SK-N-SH (cell line): ENCODE measurements at regions not wholly inside any gene's neighbourhood (a gene's known extent, or its start where the extent isn't known, plus 50 kb on each side); places are given as distances from the start of the nearest gene placed in this dataset.

Source experiments
- CTCF ChIA-PET: fragments of 300-600, 350-600 bp; formaldehyde crosslinking; extraction: SDS; loops from one replicate; lab custom pipeline; 2021; lab: Yijun Ruan, JAX
- POLR2A ChIA-PET: fragments of 350-600 bp; sonication (Branson Sonifier 250); formaldehyde crosslinking; extraction: SDS; loops from one replicate; lab custom pipeline; 2020; ENCODE audit warnings: antibody characterized with exemption, inconsistent platforms; lab: Yijun Ruan, JAX
- DNase-seq: peaks from one replicate; pipeline ENCODE4 v3.0.0; 2012
- H2AFZ ChIP-seq: fragments of 200-600 bp; sonication (generic); 2 replicates; pipeline ENCODE4 v1.8.1; 2016; ENCODE audit warnings: antibody characterized with exemption, mild to moderate bottlenecking, low read depth
- H3F3A ChIP-seq: fragments of 200-600 bp; sonication (generic); replicated peaks from 2 replicates; pipeline ENCODE3; 2016; ENCODE audit warnings: antibody characterized with exemption, mild to moderate bottlenecking; ENCODE audit not compliant: insufficient read depth
- H3K27ac ChIP-seq, 2 experiments: fragments of 200-500 bp in 1 of 2; fragments of 200-600 bp in 1 of 2; sonication (Bioruptor generic) in 1 of 2; sonication (generic), shearing (Covaris generic) in 1 of 2; 2 replicates each; pipeline versions ENCODE4 v1.5.1 to v1.6.1; 2014 to 2016; ENCODE audit warnings: low read depth in 2 of 2, inconsistent platforms in 1 of 2, low read length in 1 of 2, mild to moderate bottlenecking in 1 of 2, mixed read lengths in 1 of 2
- H3K27me3 ChIP-seq: fragments of 200-600 bp; sonication (generic), shearing (Covaris generic); 2 replicates; pipeline ENCODE4 v1.6.1; 2016; ENCODE audit warnings: mixed run types; ENCODE audit not compliant: insufficient read depth
- H3K36me3 ChIP-seq, 2 experiments: fragments of 200-500 bp in 1 of 2; fragments of 200-600 bp in 1 of 2; sonication (Bioruptor generic) in 1 of 2; sonication (generic) in 1 of 2; replicated peaks in 1 of 2; 2 replicates each; pipeline versions ENCODE3 to v1.5.1; 2014 to 2016; ENCODE audit warnings: low read length in 1 of 2, mild to moderate bottlenecking in 1 of 2; ENCODE audit not compliant: insufficient read depth in 2 of 2, control insufficient read depth in 1 of 2
- H3K4me1 ChIP-seq, 2 experiments: fragments of 200-500 bp in 1 of 2; fragments of 200-600 bp in 1 of 2; sonication (Bioruptor generic) in 1 of 2; sonication (generic), shearing (Covaris generic) in 1 of 2; 2 replicates each; pipeline versions ENCODE4 v1.5.1 to v1.6.1; 2014 to 2016; ENCODE audit warnings: low read depth in 1 of 2, low read length in 1 of 2, mixed run types in 1 of 2; ENCODE audit not compliant: insufficient read depth in 2 of 2, control insufficient read depth in 1 of 2
- H3K4me2 ChIP-seq: fragments of 200-600 bp; sonication (generic), shearing (Covaris generic); 2 replicates; pipeline ENCODE4 v1.6.1; 2017; ENCODE audit warnings: mixed run types
- H3K4me3 ChIP-seq, 2 experiments: fragments of 200-500 bp in 1 of 2; fragments of 200-600 bp in 1 of 2; sonication (Bioruptor generic) in 1 of 2; sonication (generic), shearing (Covaris generic) in 1 of 2; 2 replicates each; pipeline versions ENCODE4 v1.5.1 to v1.8.1; 2014 to 2016; ENCODE audit warnings: low read depth in 2 of 2, inconsistent platforms in 1 of 2, low read length in 1 of 2, mild to moderate bottlenecking in 1 of 2, mixed read lengths in 1 of 2, moderate library complexity in 1 of 2
- H3K79me2 ChIP-seq: fragments of 200-600 bp; sonication (generic); 2 replicates; pipeline ENCODE4 v1.8.1; 2017; ENCODE audit warnings: mild to moderate bottlenecking; ENCODE audit not compliant: insufficient read depth
- H3K9ac ChIP-seq: fragments of 200-600 bp; sonication (generic); 2 replicates; pipeline ENCODE4 v1.6.1; 2017; ENCODE audit warnings: mixed run types
- H3K9me2 ChIP-seq: fragments of 200-600 bp; sonication (generic); 2 replicates; pipeline ENCODE4 v1.6.1; 2017; ENCODE audit warnings: mixed run types
- H3K9me3 ChIP-seq: fragments of 200-600 bp; sonication (generic); 2 replicates; pipeline ENCODE4 v1.6.1; 2017; ENCODE audit warnings: mixed run types, mild to moderate bottlenecking, moderate library complexity
- H4K20me1 ChIP-seq: fragments of 200-600 bp; sonication (generic); 2 replicates; pipeline ENCODE4 v1.6.1; 2017; ENCODE audit warnings: mild to moderate bottlenecking, mixed run types; ENCODE audit not compliant: insufficient read depth
- CHD2 ChIP-seq: fragments of 150-350 bp; IDR thresholded peaks from 2 replicates; pipeline ENCODE4 v1.6.1; 2018; ENCODE audit warnings: low read length; ENCODE audit not compliant: partially characterized antibody
- ELF1 ChIP-seq: IDR thresholded peaks from 2 replicates; pipeline ENCODE4 v1.4.0; 2012
- EZH2phosphoT487 ChIP-seq: fragments of 200-600 bp; sonication (generic); IDR thresholded peaks from 2 replicates; pipeline ENCODE4 v1.6.1; 2017; ENCODE audit warnings: low read depth, mixed run types, mild to moderate bottlenecking, antibody characterized with exemption, moderate library complexity, borderline replicate concordance
- FOXM1 ChIP-seq: IDR thresholded peaks from 2 replicates; pipeline ENCODE4 v1.4.0; 2012; ENCODE audit warnings: low read depth, mild to moderate bottlenecking
- NRF1 ChIP-seq: IDR thresholded peaks from 2 replicates; pipeline ENCODE4 v1.6.1; 2012; ENCODE audit warnings: low read depth, mild to moderate bottlenecking, low read length
- POLR2AphosphoS5 ChIP-seq: IDR thresholded peaks from 2 replicates; pipeline ENCODE4 v1.6.1; 2012; ENCODE audit warnings: low read depth, low read length
- RAD21 ChIP-seq: IDR thresholded peaks from 2 replicates; pipeline ENCODE4 v1.6.1; 2012; ENCODE audit warnings: mild to moderate bottlenecking, low read length
- RFX5 ChIP-seq: IDR thresholded peaks from 2 replicates; pipeline ENCODE4 v1.6.1; 2012; ENCODE audit warnings: mild to moderate bottlenecking, improper control_type of control experiment, low read length
- RXRA ChIP-seq: IDR thresholded peaks from 2 replicates; pipeline ENCODE4 v1.4.0; 2012; ENCODE audit warnings: low read depth, mild to moderate bottlenecking, borderline replicate concordance
- SMC3 ChIP-seq: IDR thresholded peaks from 2 replicates; pipeline ENCODE4 v1.6.1; 2012; ENCODE audit warnings: low read depth, low read length, improper control_type of control experiment
- TAF1 ChIP-seq: IDR thresholded peaks from 2 replicates; pipeline ENCODE4 v1.6.1; 2012; ENCODE audit warnings: low read depth, mild to moderate bottlenecking, low read length, moderate library complexity, borderline replicate concordance
- WGBS: methylation state at CpG from one replicate; pipeline ENCODE4 v1.1.6; 2017; ENCODE audit warnings: low lambda C conversion rate; 5-methylcytosine and 5-hydroxymethylcytosine counted together
- TF ChIP-seq, protein P1 (sequence below): IDR thresholded peaks from 2 replicates; pipeline ENCODE4 v1.4.0; 2012; ENCODE audit warnings: low read depth, borderline replicate concordance
- TF ChIP-seq, protein P2 (sequence below): IDR thresholded peaks from 2 replicates; pipeline ENCODE4; 2012
- TF ChIP-seq, protein P3 (sequence below): fragments of 150-350 bp; IDR thresholded peaks from 2 replicates; pipeline ENCODE4 v1.6.1; 2016; ENCODE audit warnings: mild to moderate bottlenecking, low read depth, low read length

DNA sequence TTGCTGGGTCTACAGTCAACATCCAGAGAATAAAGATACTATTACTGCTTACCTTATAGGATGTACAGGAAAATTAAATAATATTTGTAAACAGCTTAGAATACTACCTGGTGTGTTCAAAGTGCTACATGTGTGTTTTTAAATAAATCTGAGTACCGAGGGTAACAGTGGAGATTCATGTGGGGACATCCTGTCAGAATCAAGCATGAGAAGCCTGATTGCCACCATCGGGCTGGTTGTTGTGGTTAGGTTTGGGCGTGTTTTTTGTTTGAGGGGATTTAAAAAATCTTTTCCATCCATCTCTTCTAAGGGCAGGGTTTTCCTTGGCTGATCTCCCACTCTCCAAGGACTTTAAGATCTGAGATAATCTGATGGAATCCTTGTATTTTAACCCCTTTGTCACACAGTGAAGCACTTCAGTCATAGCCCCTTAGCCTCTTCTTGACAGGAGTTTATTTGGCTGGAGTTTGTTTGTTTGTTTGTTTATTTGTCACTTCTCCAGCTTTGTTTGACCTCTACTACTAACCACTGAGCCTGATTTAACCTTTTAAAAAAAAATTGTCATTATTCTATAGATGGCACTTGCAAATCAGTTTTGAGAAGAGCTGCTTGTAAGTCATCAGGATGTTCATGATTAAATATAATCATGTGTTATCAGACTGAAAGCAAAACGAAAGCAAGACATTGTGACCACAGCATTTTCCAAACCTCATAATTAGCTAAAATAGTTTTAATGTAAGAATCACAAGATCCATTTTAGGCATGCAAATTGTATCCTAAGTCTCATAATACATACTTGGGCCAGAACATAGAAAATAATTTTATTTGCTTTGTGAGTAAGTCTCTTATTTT is 72.8 kb upstream of the RARB start:
- Histone ChIP-seq H2AFZ (0 out of 2 replicates have a peak overlapping the region, but pooled peaks have one; percentile 43), H3K4me3 (no peak overlapping the region), H3K27ac (no peak overlapping the region; a peak in 2 of 4 replicates), H3K4me1 (no peaks in the 10 kb centered on the region; a peak in 1 of 4 replicates), H4K20me1 (no peaks in the 10 kb centered on the region), H3F3A (no peaks in the 10 kb centered on the region), H3K9me3 (no peaks in the 10 kb centered on the region), H3K79me2 (no peaks in the 10 kb centered on the region), H3K27me3 (no peaks in the 10 kb centered on the region), H3K9ac (no peak overlapping the region), H3K36me3 (no peaks in the 10 kb centered on the region), H3K9me2 (no peaks in the 10 kb centered on the region), H3K4me2 (peak overlapping the region; percentile 57)
- POLR2A ChIA-PET, result no interaction called here
- no peak for DNase-seq
- 43% methylated on average over 4 of the region's 4 CpGs for WGBS
- CTCF ChIA-PET, result no interaction called here
- TF ChIP-seq EZH2phosphoT487 (no peak), TAF1 (no peak), RAD21 (no peak), FOXM1 (no peak), ELF1 (no peak), RFX5 (no peak), SMC3 (no peak)
- TF ChIP-seq, protein P1, sequence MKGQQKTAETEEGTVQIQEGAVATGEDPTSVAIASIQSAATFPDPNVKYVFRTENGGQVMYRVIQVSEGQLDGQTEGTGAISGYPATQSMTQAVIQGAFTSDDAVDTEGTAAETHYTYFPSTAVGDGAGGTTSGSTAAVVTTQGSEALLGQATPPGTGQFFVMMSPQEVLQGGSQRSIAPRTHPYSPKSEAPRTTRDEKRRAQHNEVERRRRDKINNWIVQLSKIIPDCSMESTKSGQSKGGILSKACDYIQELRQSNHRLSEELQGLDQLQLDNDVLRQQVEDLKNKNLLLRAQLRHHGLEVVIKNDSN, result no peak
- TF ChIP-seq, protein P2, sequence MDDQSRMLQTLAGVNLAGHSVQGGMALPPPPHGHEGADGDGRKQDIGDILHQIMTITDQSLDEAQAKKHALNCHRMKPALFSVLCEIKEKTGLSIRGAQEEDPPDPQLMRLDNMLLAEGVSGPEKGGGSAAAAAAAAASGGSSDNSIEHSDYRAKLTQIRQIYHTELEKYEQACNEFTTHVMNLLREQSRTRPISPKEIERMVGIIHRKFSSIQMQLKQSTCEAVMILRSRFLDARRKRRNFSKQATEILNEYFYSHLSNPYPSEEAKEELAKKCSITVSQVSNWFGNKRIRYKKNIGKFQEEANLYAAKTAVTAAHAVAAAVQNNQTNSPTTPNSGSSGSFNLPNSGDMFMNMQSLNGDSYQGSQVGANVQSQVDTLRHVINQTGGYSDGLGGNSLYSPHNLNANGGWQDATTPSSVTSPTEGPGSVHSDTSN, result no peak

DNA sequence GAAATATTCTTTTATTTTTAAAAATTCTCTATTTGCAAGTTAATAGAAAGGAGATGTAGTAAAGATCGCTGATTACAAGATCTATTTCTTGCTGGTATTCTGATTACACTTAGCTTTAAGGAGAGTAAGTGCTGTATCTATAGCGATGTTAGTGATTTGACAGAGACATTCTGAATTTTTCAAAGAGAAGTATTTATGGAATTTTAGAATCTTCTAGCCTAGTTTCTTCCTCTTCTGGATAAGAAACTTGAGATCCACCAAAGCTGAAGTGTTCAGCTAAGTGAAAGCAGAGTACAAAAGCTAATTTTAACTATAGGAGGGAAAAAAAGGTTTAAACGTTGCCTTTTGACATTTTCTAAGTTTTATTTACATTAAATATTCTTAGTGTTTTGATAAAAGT is 72.1 kb upstream of the RARB start:
- H3K36me3 ChIP-seq, result no peaks in the 10 kb centered on the region
- H3K9me2 ChIP-seq, result no peaks in the 10 kb centered on the region
- H3F3A ChIP-seq, result no peaks in the 10 kb centered on the region
- H3K4me3 ChIP-seq, result no peak overlapping the region
- WGBS, result 82% methylated on average over 3 of the region's 3 CpGs
- H4K20me1 ChIP-seq, result no peaks in the 10 kb centered on the region
- 0 out of 2 replicates have a peak overlapping the region, but pooled peaks have one; percentile 43 for H2AFZ ChIP-seq
- DNase-seq, result no peak
- no peak overlapping the region for H3K9ac ChIP-seq
- H3K27me3 ChIP-seq, result no peaks in the 10 kb centered on the region
- CTCF ChIA-PET, result no interaction called here
- POLR2A ChIA-PET, result no interaction called here
- no peak for TF ChIP-seq SMC3
- no peak for TF ChIP-seq RFX5
- no peak for TF ChIP-seq NRF1
- no peak for TF ChIP-seq FOXM1
- TF ChIP-seq RXRA, result no peak
- TF ChIP-seq POLR2AphosphoS5, result no peak
- TF ChIP-seq, protein P3, sequence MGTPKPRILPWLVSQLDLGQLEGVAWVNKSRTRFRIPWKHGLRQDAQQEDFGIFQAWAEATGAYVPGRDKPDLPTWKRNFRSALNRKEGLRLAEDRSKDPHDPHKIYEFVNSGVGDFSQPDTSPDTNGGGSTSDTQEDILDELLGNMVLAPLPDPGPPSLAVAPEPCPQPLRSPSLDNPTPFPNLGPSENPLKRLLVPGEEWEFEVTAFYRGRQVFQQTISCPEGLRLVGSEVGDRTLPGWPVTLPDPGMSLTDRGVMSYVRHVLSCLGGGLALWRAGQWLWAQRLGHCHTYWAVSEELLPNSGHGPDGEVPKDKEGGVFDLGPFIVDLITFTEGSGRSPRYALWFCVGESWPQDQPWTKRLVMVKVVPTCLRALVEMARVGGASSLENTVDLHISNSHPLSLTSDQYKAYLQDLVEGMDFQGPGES, result no peak
- no peak for TF ChIP-seq CHD2
- H3K4me1 ChIP-seq, result no peaks in the 10 kb centered on the region; a peak in 1 of 4 replicates
- H3K4me2 ChIP-seq, result peak overlapping the region; percentile 57; the same call in 1 of the 2 replicates
- H3K27ac ChIP-seq, result no peak overlapping the region
- H3K9me3 ChIP-seq, result no peaks in the 10 kb centered on the region
- no peaks in the 10 kb centered on the region for H3K79me2 ChIP-seq
